Suprapubic skin (tissue), 3 donors: ENCODE measurements at regions not wholly inside any gene's neighbourhood (a gene's known extent, or its start where the extent isn't known, plus 50 kb on each side); places are given as distances from the start of the nearest gene placed in this dataset.
A peak's percentile ranks its signal among the peaks of the same experiment; 100 is the strongest.

Experiments used
- CTCF ChIP-seq, 2 donors: fragments of 200-600 bp in 1 of 2; fragments of 450-650 bp in 1 of 2; sonication (generic) in 1 of 2; IDR thresholded peaks; one replicate each; pipeline ENCODE4 v1.5.1; 2016 to 2019; ENCODE audit warnings: antibody characterized with exemption in 2 of 2, mild to moderate bottlenecking in 1 of 2, moderate library complexity in 1 of 2
- POLR2A ChIP-seq, 2 donors: fragments of 450-650 bp; IDR thresholded peaks; one replicate each; pipeline ENCODE4 v1.6.1; 2017; ENCODE audit warnings: antibody characterized with exemption in 2 of 2, mild to moderate bottlenecking in 2 of 2, moderate library complexity in 2 of 2

GRCh38 chr1:175887981-175888428 is 144.6 kb upstream of the TNR start:
- TF ChIP-seq POLR2A (IDR thresholded peaks at IDR 0.05) (no peak), CTCF (IDR thresholded peaks at IDR 0.05) (peak; percentile 3 to 76)
